ENCODE measurements at regions not wholly inside any gene's neighbourhood (a gene's known extent, or its start where the extent isn't known, plus 50 kb on each side); places are given as distances from the start of the nearest gene placed in this dataset.
"Not testable (repeated sequence)": the region's sequence is repeated elsewhere in the genome, so short reads cannot be mapped to it uniquely, and the experiment has no call there.

- DNase-seq (ENCODE audit: low read depth in 4 of 4, low spot score in 3 of 4) = no peak
These were observed 327.2 kb downstream of the EMP1 start for GRCh38 chr12:13523536-13524307.

- DNase-seq (ENCODE audit: low read depth in 4 of 4, low spot score in 3 of 4) = not testable (repeated sequence)
These were observed 321.5 kb downstream of the EMP1 start for GRCh38 chr12:13518034-13518433.

- DNase-seq (ENCODE audit: low read depth in 4 of 4, low spot score in 3 of 4) = no peak
These were observed 313.2 kb downstream of the EMP1 start for GRCh38 chr12:13509740-13510139.

GRCh38 chr12:13505636-13506035 lies 309.1 kb downstream of the EMP1 start:
- DNase-seq (ENCODE audit: low read depth in 4 of 4, low spot score in 3 of 4) = no peak

GRCh38 chr12:13505224-13505623 lies 308.7 kb downstream of the EMP1 start:
- no peak for DNase-seq (ENCODE audit: low read depth in 4 of 4, low spot score in 3 of 4)

GRCh38 chr12:13504736-13505135 lies 308.2 kb downstream of the EMP1 start:
- no peak for DNase-seq (ENCODE audit: low read depth in 4 of 4, low spot score in 3 of 4)

GRCh38 chr12:13504074-13504473 lies 307.5 kb downstream of the EMP1 start:
- DNase-seq (ENCODE audit: low read depth in 4 of 4, low spot score in 3 of 4) = no peak

- DNase-seq (ENCODE audit: low read depth in 4 of 4, low spot score in 3 of 4) = no peak
These were observed 306.7 kb downstream of the EMP1 start for GRCh38 chr12:13503094-13503835.

- no peak for DNase-seq (ENCODE audit: low read depth in 4 of 4, low spot score in 3 of 4)
These were observed 302.5 kb downstream of the EMP1 start for GRCh38 chr12:13499008-13499407.

GRCh38 chr12:13496111-13496510 lies 299.6 kb downstream of the EMP1 start:
- no peak for DNase-seq (ENCODE audit: low read depth in 4 of 4, low spot score in 3 of 4)

GRCh38 chr12:13489246-13489645 lies 292.7 kb downstream of the EMP1 start:
- DNase-seq (ENCODE audit: low read depth in 4 of 4, low spot score in 3 of 4) = no peak

GRCh38 chr12:13487326-13487725 lies 290.8 kb downstream of the EMP1 start:
- no peak for DNase-seq (ENCODE audit: low read depth in 4 of 4, low spot score in 3 of 4)

GRCh38 chr12:13486794-13487193 lies 290.3 kb downstream of the EMP1 start:
- DNase-seq (ENCODE audit: low read depth in 4 of 4, low spot score in 3 of 4) = no peak

- no peak for DNase-seq (ENCODE audit: low read depth in 4 of 4, low spot score in 3 of 4)
These were observed 282.2 kb downstream of the EMP1 start for GRCh38 chr12:13478650-13479181.

GRCh38 chr12:13474381-13474780 lies 277.9 kb downstream of the EMP1 start:
- no peak for DNase-seq (ENCODE audit: low read depth in 4 of 4, low spot score in 3 of 4)

- DNase-seq (ENCODE audit: low read depth in 4 of 4, low spot score in 3 of 4) = no peak
These were observed 276.2 kb downstream of the EMP1 start for GRCh38 chr12:13472690-13473089.

- DNase-seq (ENCODE audit: low read depth in 4 of 4, low spot score in 3 of 4) = no peak
These were observed 274.9 kb downstream of the EMP1 start for GRCh38 chr12:13471471-13471870.

- DNase-seq (ENCODE audit: low read depth in 4 of 4, low spot score in 3 of 4) = no peak
These were observed 269.1 kb downstream of the EMP1 start for GRCh38 chr12:13465635-13466034.

- DNase-seq (ENCODE audit: low read depth in 4 of 4, low spot score in 3 of 4) = no peak
These were observed 266.7 kb downstream of the EMP1 start for GRCh38 chr12:13463189-13463588.

GRCh38 chr12:13462450-13462849 lies 265.9 kb downstream of the EMP1 start:
- no peak for DNase-seq (ENCODE audit: low read depth in 4 of 4, low spot score in 3 of 4)

GRCh38 chr12:13455778-13456144 lies 259.2 kb downstream of the EMP1 start:
- no peak for DNase-seq (ENCODE audit: low read depth in 4 of 4, low spot score in 3 of 4)

Data from left renal pelvis (tissue), 4 donors.